ENCODE measurements at regions not wholly inside any gene's neighbourhood (a gene's known extent, or its start where the extent isn't known, plus 50 kb on each side); places are given as distances from the start of the nearest gene placed in this dataset.

DNA sequence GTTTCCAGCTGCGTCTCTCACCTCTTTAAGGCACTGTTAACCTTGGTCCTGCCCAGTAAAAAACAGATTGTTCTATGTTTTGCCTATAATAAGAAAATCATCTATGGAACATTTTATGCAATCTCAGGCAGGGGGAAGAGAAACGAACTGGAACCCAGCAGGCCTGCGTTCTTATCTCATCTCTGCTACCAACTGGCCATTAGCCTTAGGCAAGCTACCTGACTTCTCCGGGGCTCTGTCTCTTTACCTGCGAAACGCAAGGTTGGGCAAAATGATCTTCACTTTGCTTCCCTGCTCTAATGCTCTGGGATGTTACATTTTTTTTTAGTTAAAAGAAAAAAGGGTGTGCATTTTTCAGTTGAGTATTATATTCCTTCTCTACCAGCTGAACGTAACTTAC, 70.5 kb upstream of the WIPF1 start:
- TF ChIP-seq CBX3 (IDR thresholded peaks at IDR 0.05; ENCODE audit: borderline replicate concordance in 1 of 2, low read length in 2 of 2) (no peak), MYC (IDR thresholded peaks at IDR 0.05; ENCODE audit: low read depth, low read length) (no peak), MYC (CRISPR knock-in tag; IDR thresholded peaks at IDR 0.05; ENCODE audit: borderline replicate concordance, low read depth) (no peak), PBX2 (CRISPR knock-in tag; IDR thresholded peaks at IDR 0.05; ENCODE audit: low read depth) (no peak), PBX2 (tag; conservative IDR thresholded peaks at IDR 0.05; ENCODE audit: low read depth) (no peak), ZNF24 (IDR thresholded peaks at IDR 0.05) (no peak), RERE (CRISPR knock-in tag; IDR thresholded peaks at IDR 0.05; ENCODE audit: borderline replicate concordance) (no peak), CREB1 (IDR thresholded peaks at IDR 0.05) (no peak), CREB1 (CRISPR knock-in tag; IDR thresholded peaks at IDR 0.05) (no peak), XRCC5 (IDR thresholded peaks at IDR 0.05; ENCODE audit: low read depth, low read length) (no peak), POLR2A (conservative IDR thresholded peaks at IDR 0.05) (no peak), POLR2AphosphoS2 (IDR thresholded peaks at IDR 0.05; ENCODE audit: low read length) (no peak), PHF8 (IDR thresholded peaks at IDR 0.05; ENCODE audit: borderline replicate concordance, low read length) (no peak), CEBPB (tag; IDR thresholded peaks at IDR 0.05) (no peak), MNT (conservative IDR thresholded peaks at IDR 0.05) (no peak)
- TF ChIP-seq, protein P1, sequence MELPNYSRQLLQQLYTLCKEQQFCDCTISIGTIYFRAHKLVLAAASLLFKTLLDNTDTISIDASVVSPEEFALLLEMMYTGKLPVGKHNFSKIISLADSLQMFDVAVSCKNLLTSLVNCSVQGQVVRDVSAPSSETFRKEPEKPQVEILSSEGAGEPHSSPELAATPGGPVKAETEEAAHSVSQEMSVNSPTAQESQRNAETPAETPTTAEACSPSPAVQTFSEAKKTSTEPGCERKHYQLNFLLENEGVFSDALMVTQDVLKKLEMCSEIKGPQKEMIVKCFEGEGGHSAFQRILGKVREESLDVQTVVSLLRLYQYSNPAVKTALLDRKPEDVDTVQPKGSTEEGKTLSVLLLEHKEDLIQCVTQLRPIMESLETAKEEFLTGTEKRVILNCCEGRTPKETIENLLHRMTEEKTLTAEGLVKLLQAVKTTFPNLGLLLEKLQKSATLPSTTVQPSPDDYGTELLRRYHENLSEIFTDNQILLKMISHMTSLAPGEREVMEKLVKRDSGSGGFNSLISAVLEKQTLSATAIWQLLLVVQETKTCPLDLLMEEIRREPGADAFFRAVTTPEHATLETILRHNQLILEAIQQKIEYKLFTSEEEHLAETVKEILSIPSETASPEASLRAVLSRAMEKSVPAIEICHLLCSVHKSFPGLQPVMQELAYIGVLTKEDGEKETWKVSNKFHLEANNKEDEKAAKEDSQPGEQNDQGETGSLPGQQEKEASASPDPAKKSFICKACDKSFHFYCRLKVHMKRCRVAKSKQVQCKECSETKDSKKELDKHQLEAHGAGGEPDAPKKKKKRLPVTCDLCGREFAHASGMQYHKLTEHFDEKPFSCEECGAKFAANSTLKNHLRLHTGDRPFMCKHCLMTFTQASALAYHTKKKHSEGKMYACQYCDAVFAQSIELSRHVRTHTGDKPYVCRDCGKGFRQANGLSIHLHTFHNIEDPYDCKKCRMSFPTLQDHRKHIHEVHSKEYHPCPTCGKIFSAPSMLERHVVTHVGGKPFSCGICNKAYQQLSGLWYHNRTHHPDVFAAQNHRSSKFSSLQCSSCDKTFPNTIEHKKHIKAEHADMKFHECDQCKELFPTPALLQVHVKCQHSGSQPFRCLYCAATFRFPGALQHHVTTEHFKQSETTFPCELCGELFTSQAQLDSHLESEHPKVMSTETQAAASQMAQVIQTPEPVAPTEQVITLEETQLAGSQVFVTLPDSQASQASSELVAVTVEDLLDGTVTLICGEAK (IDR thresholded peaks at IDR 0.05), result no peak
- TF ChIP-seq, protein P1 (CRISPR knock-in tag; IDR thresholded peaks at IDR 0.05), result no peak
